ENCODE measurements at regions not wholly inside any gene's neighbourhood (a gene's known extent, or its start where the extent isn't known, plus 50 kb on each side); places are given as distances from the start of the nearest gene placed in this dataset.

DNA sequence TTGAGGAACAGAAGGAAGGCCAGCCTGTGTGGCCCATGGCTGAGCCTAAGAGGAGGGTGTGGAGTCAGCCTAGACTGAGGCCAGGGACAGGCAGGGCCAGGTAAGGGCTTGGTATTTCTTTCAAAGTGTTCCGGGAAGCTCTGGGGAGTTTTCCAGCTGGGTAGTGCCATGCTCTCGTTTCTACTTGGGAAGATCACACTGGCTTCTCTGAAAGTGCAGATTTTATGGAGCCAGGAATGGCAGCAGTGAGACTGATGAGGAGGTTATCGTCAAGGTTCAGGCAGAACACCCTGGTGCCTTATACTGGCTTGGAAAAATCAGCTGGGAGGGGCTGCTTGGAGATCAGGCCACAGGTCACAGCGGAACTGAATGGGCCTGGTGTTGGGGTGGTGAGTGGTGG lies 245.1 kb downstream of the SOX11 start:
- TF ChIP-seq, protein P1, sequence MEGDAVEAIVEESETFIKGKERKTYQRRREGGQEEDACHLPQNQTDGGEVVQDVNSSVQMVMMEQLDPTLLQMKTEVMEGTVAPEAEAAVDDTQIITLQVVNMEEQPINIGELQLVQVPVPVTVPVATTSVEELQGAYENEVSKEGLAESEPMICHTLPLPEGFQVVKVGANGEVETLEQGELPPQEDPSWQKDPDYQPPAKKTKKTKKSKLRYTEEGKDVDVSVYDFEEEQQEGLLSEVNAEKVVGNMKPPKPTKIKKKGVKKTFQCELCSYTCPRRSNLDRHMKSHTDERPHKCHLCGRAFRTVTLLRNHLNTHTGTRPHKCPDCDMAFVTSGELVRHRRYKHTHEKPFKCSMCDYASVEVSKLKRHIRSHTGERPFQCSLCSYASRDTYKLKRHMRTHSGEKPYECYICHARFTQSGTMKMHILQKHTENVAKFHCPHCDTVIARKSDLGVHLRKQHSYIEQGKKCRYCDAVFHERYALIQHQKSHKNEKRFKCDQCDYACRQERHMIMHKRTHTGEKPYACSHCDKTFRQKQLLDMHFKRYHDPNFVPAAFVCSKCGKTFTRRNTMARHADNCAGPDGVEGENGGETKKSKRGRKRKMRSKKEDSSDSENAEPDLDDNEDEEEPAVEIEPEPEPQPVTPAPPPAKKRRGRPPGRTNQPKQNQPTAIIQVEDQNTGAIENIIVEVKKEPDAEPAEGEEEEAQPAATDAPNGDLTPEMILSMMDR (IDR thresholded peaks at IDR 0.05; ENCODE audit: low read depth, low read length): no peak
- TF ChIP-seq POLR2A (IDR thresholded peaks at IDR 0.05; ENCODE audit: extremely low read depth, insufficient read length): no peak
